ENCODE measurements at regions not wholly inside any gene's neighbourhood (a gene's known extent, or its start where the extent isn't known, plus 50 kb on each side); places are given as distances from the start of the nearest gene placed in this dataset.

GRCh38 chr9:119839888-119840287, 470.7 kb upstream of the BRINP1 start:
- TF ChIP-seq CTCF (conservative IDR thresholded peaks at IDR 0.05), result no peak
- TF ChIP-seq ZFX (IDR thresholded peaks at IDR 0.05), result no peak
